GM23338 (cell line): ENCODE measurements at regions not wholly inside any gene's neighbourhood (a gene's known extent, or its start where the extent isn't known, plus 50 kb on each side); places are given as distances from the start of the nearest gene placed in this dataset.

Experiments used
- ATAC-seq: fragments of 200-7000 bp; cut with Tn5 transposase; 3 replicates; pipeline ENCODE4 v1.9.1; 2020
- DNase-seq: peaks from one replicate; pipeline ENCODE4 v3.0.0-alpha.2; 2015; ENCODE audit warnings: low spot score
- H2AFZ ChIP-seq: fragments of 200-600 bp; sonication (generic); 2 replicates; pipeline ENCODE4 v1.8.0; 2016; ENCODE audit warnings: antibody characterized with exemption, mild to moderate bottlenecking, moderate library complexity
- H3F3A ChIP-seq: fragments of 200-600 bp; sonication (generic); replicated peaks from 2 replicates; pipeline ENCODE4 v1.8.0; 2017; ENCODE audit warnings: antibody characterized with exemption, mixed run types, low read depth
- H3K27ac ChIP-seq: fragments of 200-600 bp; sonication (generic); 2 replicates; pipeline ENCODE4 v1.6.1; 2016; ENCODE audit warnings: low read depth
- H3K27me3 ChIP-seq: fragments of 200-600 bp; sonication (generic); 2 replicates; pipeline ENCODE4 v1.8.0; 2016; ENCODE audit warnings: mild to moderate bottlenecking, mixed run types, moderate library complexity; ENCODE audit not compliant: insufficient read depth
- H3K36me3 ChIP-seq: fragments of 200-600 bp; sonication (generic); 2 replicates; pipeline ENCODE4 v1.8.0; 2016; ENCODE audit warnings: mild to moderate bottlenecking; ENCODE audit not compliant: insufficient read depth
- H3K4me1 ChIP-seq: fragments of 200-600 bp; sonication (generic); 2 replicates; pipeline ENCODE4 v1.8.0; 2016; ENCODE audit warnings: mild to moderate bottlenecking, moderate library complexity; ENCODE audit not compliant: insufficient read depth
- H3K4me2 ChIP-seq: fragments of 200-600 bp; sonication (generic); 2 replicates; pipeline ENCODE4 v1.7.1; 2017; ENCODE audit warnings: mixed run types
- H3K4me3 ChIP-seq: fragments of 200-600 bp; sonication (generic); 2 replicates; pipeline ENCODE4 v1.6.1; 2016; ENCODE audit warnings: mixed run types
- H3K79me2 ChIP-seq: fragments of 200-600 bp; sonication (generic); replicated peaks from 2 replicates; pipeline ENCODE4 v1.8.0; 2017; ENCODE audit warnings: mild to moderate bottlenecking; ENCODE audit not compliant: insufficient read depth
- H3K9me2 ChIP-seq: fragments of 200-600 bp; sonication (generic); 2 replicates; pipeline ENCODE4 v1.8.0; 2017; ENCODE audit not compliant: insufficient read depth
- H4K20me1 ChIP-seq: fragments of 200-600 bp; sonication (generic); replicated peaks from 2 replicates; pipeline ENCODE4 v1.8.0; 2017; ENCODE audit warnings: mild to moderate bottlenecking; ENCODE audit not compliant: insufficient read depth
- H3K27ac Mint-ChIP-seq: 2 replicates; pipeline ENCODE4 v1.8.0; 2020; ENCODE audit warnings: inconsistent platforms, mild to moderate bottlenecking, moderate library complexity, mixed read lengths
- H3K27me3 Mint-ChIP-seq: 3 replicates; pipeline ENCODE4 v1.8.0; 2022; ENCODE audit warnings: low read depth, mild to moderate bottlenecking, moderate library complexity, mixed read lengths, inconsistent platforms; ENCODE audit not compliant: insufficient read depth, poor library complexity
- H3K36me3 Mint-ChIP-seq: 3 replicates; pipeline ENCODE4 v1.8.0; 2021; ENCODE audit warnings: low read depth, mild to moderate bottlenecking, inconsistent platforms, moderate library complexity, mixed read lengths
- H3K4me1 Mint-ChIP-seq: 3 replicates; pipeline ENCODE4 v1.8.0; 2020; ENCODE audit warnings: mild to moderate bottlenecking, inconsistent platforms, mixed read lengths
- H3K4me3 Mint-ChIP-seq: 3 replicates; pipeline ENCODE4 v1.8.0; 2021; ENCODE audit warnings: moderate library complexity, mild to moderate bottlenecking, inconsistent platforms, mixed read lengths
- H3K9me3 Mint-ChIP-seq: 3 replicates; pipeline ENCODE4 v1.8.0; 2020; ENCODE audit warnings: moderate library complexity, mild to moderate bottlenecking, inconsistent platforms, mixed read lengths
- CREB1 ChIP-seq: fragments of 250-450 bp; sonication (Bioruptor Pico); IDR thresholded peaks from 2 replicates; pipeline ENCODE4 v1.5.0; 2020; ENCODE audit warnings: low read depth, mild to moderate bottlenecking, moderate library complexity
- EZH2 ChIP-seq: fragments of 200-600 bp; sonication (generic); IDR thresholded peaks from one replicate; pipeline ENCODE4 v1.8.0; 2017; ENCODE audit warnings: antibody characterized with exemption, mild to moderate bottlenecking, low read depth; ENCODE audit not compliant: unreplicated experiment
- EZH2phosphoT487 ChIP-seq: fragments of 200-600 bp; sonication (generic); IDR thresholded peaks from one replicate; pipeline ENCODE4 v1.8.1; 2018; ENCODE audit warnings: antibody characterized with exemption; ENCODE audit not compliant: unreplicated experiment
- JUNB ChIP-seq: IDR thresholded peaks from one replicate; pipeline ENCODE4 v1.6.1; 2016; ENCODE audit warnings: antibody characterized with exemption; ENCODE audit not compliant: unreplicated experiment
- NANOG ChIP-seq: IDR thresholded peaks from 2 replicates; pipeline ENCODE4 v1.6.1; 2016; ENCODE audit warnings: antibody characterized with exemption, borderline replicate concordance
- POLR2AphosphoS5 ChIP-seq: IDR thresholded peaks from 2 replicates; pipeline ENCODE4 v1.6.1; 2016; ENCODE audit warnings: antibody characterized with exemption, low read depth
- ZNF114 ChIP-seq: fragments of 250-450 bp; sonication (Bioruptor Pico); IDR thresholded peaks from 2 replicates; pipeline ENCODE4 v1.5.0; 2020; ENCODE audit warnings: mild to moderate bottlenecking, moderate library complexity
- ZNF331 ChIP-seq: fragments of 250-450 bp; sonication (Bioruptor Pico); IDR thresholded peaks from 2 replicates; pipeline ENCODE4 v1.5.0; 2020; ENCODE audit warnings: low read depth, mild to moderate bottlenecking, moderate library complexity
- TF ChIP-seq, protein P1 (sequence below): fragments of 250-450 bp; sonication (Bioruptor Pico); IDR thresholded peaks from 2 replicates; pipeline ENCODE4 v1.5.0; 2020; ENCODE audit warnings: mild to moderate bottlenecking, moderate library complexity
- TF ChIP-seq, protein P2 (sequence below): IDR thresholded peaks from 2 replicates; pipeline ENCODE4 v1.6.1; 2016; ENCODE audit warnings: antibody characterized with exemption
- TF ChIP-seq, protein P3 (sequence below), 2 experiments: fragments of 200-600 bp in 1 of 2; sonication (generic) in 1 of 2; conservative IDR thresholded peaks; 2 replicates each; pipeline versions ENCODE4 v1.5.1 to v1.6.1; 2016 to 2017; ENCODE audit warnings: antibody characterized with exemption in 2 of 2, low read depth in 2 of 2, mild to moderate bottlenecking in 2 of 2, moderate library complexity in 1 of 2

DNA sequence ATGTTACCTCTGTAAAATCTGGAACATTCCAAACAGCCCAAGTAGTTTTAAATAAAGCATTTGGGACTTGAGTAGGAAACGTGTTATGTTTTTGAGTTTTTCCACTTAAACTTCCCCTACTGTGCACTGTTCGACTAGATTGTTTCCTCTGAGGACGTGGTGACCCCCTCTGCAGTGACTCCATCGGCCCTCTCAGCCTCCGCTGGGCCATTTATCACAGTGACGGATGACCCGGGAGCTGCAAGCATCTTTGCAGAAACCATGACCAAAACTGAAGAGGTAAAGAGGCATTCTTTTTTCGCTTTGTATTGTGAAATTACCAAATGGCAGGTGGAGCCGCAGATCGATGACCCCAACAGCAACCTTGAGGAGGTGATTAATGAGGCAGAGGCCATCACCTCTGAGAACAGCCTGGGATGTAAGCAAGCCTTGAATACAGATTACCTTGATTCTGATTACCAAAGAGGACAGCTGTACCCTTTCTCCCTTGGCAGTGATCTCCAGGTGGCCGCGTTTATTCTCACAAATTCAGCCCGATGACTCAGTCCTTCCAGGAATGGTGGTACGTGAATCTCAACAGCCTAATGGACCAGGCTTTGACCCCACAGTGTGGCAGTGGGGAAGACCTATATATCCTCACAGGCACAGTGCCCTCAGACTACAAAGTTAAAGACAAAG is 79.1 kb upstream of the FAN1 start:
- H3K4me1 Mint-ChIP-seq = peaks cover 11% of the 10 kb centered on the region
- no peak overlapping the region; the same call in 1 of the 2 replicates for H3K27ac Mint-ChIP-seq
- no peak overlapping the region for H3K4me2 ChIP-seq

More for the DNA sequence above, 79.1 kb upstream of the FAN1 start:
- Histone ChIP-seq H3K27me3 (no peaks in the 10 kb centered on the region), H3F3A (no peaks in the 10 kb centered on the region), H3K36me3 (no peaks in the 10 kb centered on the region), H3K9me2 (no peaks in the 10 kb centered on the region), H3K4me1 (no peaks in the 10 kb centered on the region), H3K4me3 (no peak overlapping the region), H2AFZ (no peak overlapping the region), H3K27ac (no peak overlapping the region), H3K79me2 (no peaks in the 10 kb centered on the region), H4K20me1 (no peaks in the 10 kb centered on the region)
- Mint-ChIP-seq H3K36me3 (peaks cover 3% of the 10 kb centered on the region; the same call in 1 of the 3 replicates), H3K27me3 (no peaks in the 10 kb centered on the region), H3K9me3 (no peaks in the 10 kb centered on the region), H3K4me3 (no peak overlapping the region)
- no peak for DNase-seq
- TF ChIP-seq, protein P1, sequence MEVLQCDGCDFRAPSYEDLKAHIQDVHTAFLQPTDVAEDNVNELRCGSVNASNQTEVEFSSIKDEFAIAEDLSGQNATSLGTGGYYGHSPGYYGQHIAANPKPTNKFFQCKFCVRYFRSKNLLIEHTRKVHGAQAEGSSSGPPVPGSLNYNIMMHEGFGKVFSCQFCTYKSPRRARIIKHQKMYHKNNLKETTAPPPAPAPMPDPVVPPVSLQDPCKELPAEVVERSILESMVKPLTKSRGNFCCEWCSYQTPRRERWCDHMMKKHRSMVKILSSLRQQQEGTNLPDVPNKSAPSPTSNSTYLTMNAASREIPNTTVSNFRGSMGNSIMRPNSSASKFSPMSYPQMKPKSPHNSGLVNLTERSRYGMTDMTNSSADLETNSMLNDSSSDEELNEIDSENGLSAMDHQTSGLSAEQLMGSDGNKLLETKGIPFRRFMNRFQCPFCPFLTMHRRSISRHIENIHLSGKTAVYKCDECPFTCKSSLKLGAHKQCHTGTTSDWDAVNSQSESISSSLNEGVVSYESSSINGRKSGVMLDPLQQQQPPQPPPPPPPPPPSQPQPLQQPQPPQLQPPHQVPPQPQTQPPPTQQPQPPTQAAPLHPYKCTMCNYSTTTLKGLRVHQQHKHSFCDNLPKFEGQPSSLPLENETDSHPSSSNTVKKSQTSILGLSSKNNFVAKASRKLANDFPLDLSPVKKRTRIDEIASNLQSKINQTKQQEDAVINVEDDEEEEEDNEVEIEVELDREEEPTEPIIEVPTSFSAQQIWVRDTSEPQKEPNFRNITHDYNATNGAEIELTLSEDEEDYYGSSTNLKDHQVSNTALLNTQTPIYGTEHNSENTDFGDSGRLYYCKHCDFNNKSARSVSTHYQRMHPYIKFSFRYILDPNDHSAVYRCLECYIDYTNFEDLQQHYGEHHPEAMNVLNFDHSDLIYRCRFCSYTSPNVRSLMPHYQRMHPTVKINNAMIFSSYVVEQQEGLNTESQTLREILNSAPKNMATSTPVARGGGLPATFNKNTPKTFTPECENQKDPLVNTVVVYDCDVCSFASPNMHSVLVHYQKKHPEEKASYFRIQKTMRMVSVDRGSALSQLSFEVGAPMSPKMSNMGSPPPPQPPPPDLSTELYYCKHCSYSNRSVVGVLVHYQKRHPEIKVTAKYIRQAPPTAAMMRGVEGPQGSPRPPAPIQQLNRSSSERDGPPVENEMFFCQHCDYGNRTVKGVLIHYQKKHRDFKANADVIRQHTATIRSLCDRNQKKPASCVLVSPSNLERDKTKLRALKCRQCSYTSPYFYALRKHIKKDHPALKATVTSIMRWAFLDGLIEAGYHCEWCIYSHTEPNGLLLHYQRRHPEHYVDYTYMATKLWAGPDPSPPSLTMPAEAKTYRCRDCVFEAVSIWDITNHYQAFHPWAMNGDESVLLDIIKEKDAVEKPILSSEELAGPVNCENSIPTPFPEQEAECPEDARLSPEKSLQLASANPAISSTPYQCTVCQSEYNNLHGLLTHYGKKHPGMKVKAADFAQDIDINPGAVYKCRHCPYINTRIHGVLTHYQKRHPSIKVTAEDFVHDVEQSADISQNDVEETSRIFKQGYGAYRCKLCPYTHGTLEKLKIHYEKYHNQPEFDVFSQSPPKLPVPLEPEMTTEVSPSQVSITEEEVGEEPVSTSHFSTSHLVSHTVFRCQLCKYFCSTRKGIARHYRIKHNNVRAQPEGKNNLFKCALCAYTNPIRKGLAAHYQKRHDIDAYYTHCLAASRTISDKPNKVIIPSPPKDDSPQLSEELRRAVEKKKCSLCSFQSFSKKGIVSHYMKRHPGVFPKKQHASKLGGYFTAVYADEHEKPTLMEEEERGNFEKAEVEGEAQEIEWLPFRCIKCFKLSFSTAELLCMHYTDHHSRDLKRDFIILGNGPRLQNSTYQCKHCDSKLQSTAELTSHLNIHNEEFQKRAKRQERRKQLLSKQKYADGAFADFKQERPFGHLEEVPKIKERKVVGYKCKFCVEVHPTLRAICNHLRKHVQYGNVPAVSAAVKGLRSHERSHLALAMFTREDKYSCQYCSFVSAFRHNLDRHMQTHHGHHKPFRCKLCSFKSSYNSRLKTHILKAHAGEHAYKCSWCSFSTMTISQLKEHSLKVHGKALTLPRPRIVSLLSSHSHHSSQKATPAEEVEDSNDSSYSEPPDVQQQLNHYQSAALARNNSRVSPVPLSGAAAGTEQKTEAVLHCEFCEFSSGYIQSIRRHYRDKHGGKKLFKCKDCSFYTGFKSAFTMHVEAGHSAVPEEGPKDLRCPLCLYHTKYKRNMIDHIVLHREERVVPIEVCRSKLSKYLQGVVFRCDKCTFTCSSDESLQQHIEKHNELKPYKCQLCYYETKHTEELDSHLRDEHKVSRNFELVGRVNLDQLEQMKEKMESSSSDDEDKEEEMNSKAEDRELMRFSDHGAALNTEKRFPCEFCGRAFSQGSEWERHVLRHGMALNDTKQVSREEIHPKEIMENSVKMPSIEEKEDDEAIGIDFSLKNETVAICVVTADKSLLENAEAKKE (CRISPR knock-in tag) = no peak
- TF ChIP-seq EZH2phosphoT487 = no peak
- TF ChIP-seq EZH2 = no peak
- TF ChIP-seq, protein P2, sequence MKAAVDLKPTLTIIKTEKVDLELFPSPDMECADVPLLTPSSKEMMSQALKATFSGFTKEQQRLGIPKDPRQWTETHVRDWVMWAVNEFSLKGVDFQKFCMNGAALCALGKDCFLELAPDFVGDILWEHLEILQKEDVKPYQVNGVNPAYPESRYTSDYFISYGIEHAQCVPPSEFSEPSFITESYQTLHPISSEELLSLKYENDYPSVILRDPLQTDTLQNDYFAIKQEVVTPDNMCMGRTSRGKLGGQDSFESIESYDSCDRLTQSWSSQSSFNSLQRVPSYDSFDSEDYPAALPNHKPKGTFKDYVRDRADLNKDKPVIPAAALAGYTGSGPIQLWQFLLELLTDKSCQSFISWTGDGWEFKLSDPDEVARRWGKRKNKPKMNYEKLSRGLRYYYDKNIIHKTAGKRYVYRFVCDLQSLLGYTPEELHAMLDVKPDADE = no peak
- no peak for TF ChIP-seq ZNF331 (CRISPR knock-in tag)
- no peak for TF ChIP-seq NANOG
- no peak for TF ChIP-seq POLR2AphosphoS5
- no peak for TF ChIP-seq CREB1 (CRISPR knock-in tag)
- TF ChIP-seq, protein P3, sequence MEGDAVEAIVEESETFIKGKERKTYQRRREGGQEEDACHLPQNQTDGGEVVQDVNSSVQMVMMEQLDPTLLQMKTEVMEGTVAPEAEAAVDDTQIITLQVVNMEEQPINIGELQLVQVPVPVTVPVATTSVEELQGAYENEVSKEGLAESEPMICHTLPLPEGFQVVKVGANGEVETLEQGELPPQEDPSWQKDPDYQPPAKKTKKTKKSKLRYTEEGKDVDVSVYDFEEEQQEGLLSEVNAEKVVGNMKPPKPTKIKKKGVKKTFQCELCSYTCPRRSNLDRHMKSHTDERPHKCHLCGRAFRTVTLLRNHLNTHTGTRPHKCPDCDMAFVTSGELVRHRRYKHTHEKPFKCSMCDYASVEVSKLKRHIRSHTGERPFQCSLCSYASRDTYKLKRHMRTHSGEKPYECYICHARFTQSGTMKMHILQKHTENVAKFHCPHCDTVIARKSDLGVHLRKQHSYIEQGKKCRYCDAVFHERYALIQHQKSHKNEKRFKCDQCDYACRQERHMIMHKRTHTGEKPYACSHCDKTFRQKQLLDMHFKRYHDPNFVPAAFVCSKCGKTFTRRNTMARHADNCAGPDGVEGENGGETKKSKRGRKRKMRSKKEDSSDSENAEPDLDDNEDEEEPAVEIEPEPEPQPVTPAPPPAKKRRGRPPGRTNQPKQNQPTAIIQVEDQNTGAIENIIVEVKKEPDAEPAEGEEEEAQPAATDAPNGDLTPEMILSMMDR (conservative IDR thresholded peaks at IDR 0.05; ENCODE audit: low read depth in 2 of 2) = no peak
- TF ChIP-seq JUNB = no peak
- TF ChIP-seq ZNF114 (CRISPR knock-in tag) = no peak
- ATAC-seq = no peak
